Heart left ventricle (tissue), 16 donors: ENCODE measurements at regions not wholly inside any gene's neighbourhood (a gene's known extent, or its start where the extent isn't known, plus 50 kb on each side); places are given as distances from the start of the nearest gene placed in this dataset.

Experiments used
- ATAC-seq, 4 donors: fragments of 200-7000 bp; cut with Tn5 transposase; one replicate each; pipeline ENCODE4 v1.9.1; 2020 to 2022; ENCODE audit warnings: moderate library complexity in 4 of 4, mild to moderate bottlenecking in 3 of 4, moderate number of reproducible peaks in 1 of 4
- DNase-seq, 5 donors: peaks; one replicate each; pipeline ENCODE4 v3.0.0-alpha.2; 2020
- H3K27ac ChIP-seq, 12 donors: fragments of 200-600 bp; sonication (generic) in 4 of 12; one replicate each; pipeline versions ENCODE4 v1.5.0 to v1.8.0; 2016 to 2022; ENCODE audit warnings: mild to moderate bottlenecking in 2 of 12
- H3K27me3 ChIP-seq, 9 donors: fragments of 200-600 bp; sonication (generic) in 2 of 9; one replicate each; pipeline versions ENCODE4 v1.5.1 to v1.8.0; 2016 to 2022; ENCODE audit warnings: mild to moderate bottlenecking in 3 of 9
- H3K36me3 ChIP-seq, 9 donors: fragments of 200-600 bp; sonication (generic) in 2 of 9; one replicate each; pipeline versions ENCODE4 v1.5.0 to v1.8.0; 2018 to 2022; ENCODE audit warnings: mild to moderate bottlenecking in 2 of 9
- H3K4me1 ChIP-seq, 12 donors: fragments of 200-600 bp; sonication (generic) in 4 of 12; one replicate each; pipeline versions ENCODE4 v1.5.0 to v1.8.0; 2016 to 2022; ENCODE audit warnings: mild to moderate bottlenecking in 3 of 12
- H3K4me3 ChIP-seq, 12 donors: fragments of 200-600 bp; sonication (generic) in 4 of 12; one replicate each; pipeline versions ENCODE4 v1.5.0 to v1.8.0; 2017 to 2022; ENCODE audit warnings: mild to moderate bottlenecking in 9 of 12, moderate library complexity in 4 of 12
- H3K9me3 ChIP-seq, 12 donors: fragments of 200-600 bp; sonication (generic) in 4 of 12; one replicate each; pipeline versions ENCODE4 v1.5.0 to v1.8.0; 2016 to 2022; ENCODE audit warnings: mild to moderate bottlenecking in 1 of 12
- CTCF ChIP-seq, 12 donors: fragments of 200-600 bp; sonication (generic) in 4 of 12; IDR thresholded peaks; one replicate each; pipeline versions ENCODE4 v1.5.0 to v1.8.0; 2018 to 2022; ENCODE audit warnings: antibody characterized with exemption in 12 of 12, mild to moderate bottlenecking in 5 of 12
- POLR2A ChIP-seq, 2 donors: fragments of 450-650 bp; IDR thresholded peaks; one replicate each; pipeline ENCODE4 v1.6.1; 2017; ENCODE audit warnings: antibody characterized with exemption in 2 of 2, mild to moderate bottlenecking in 2 of 2, moderate library complexity in 2 of 2
- WGBS, 4 donors: extraction: QIAGEN DNeasy Blood & Tissue Kit in 2 of 4; methylation state at CpG; one replicate each; pipeline versions ENCODE4 v1.1.5 to v1.1.7; 2013 to 2018; 5-methylcytosine and 5-hydroxymethylcytosine counted together
- intact Hi-C, 10 donors: fragments of 100-400 bp; cut with DNase I; formaldehyde crosslinking; loops; one replicate each; pipeline versions ENCODE4 v1.11.1 to v1.14.2; 2022
- donor health status: ischemic (EF 13 %, LVEDD 7.1; RV severe dilation, severe dysfunction).
- donor health status: healthy with polysubstance abuse.
- donor health status: DM: no; HTN: yes; CAD: no.
- donor health status: DM: no; HTN: no; CAD: no.
- donor health status: ischemic (EF 25% LVEDD 6.9; RV normal size, moderate dysfunction).
- donor health status: ischemic (EF 25% LVEDD 5.7; RV mildly dilated, moderate dysfunction).
- donor health status: healthy.
- donor health status: DM: yes; HTN: yes; CAD: no.
- donor health status: ischemic (EF 35%, LVEDD 5.7; RV mildly dilated, moderate dysfunction).
- donor health status: nonischemic (EF 11% LVEDD 7.7; RV severe dilation, severe dysfunction).
- donor health status: DM: yes; HTN: yes; CAD: no.
- donor health status: PGD.
- donor health status: ischemic (EF 29% LVEDD 5.4; RV normal size, mild dysfunction).
- donor health status: nonischemic (EF 23%, LVEDD 6.1; RV moderate dilation, normal function).

GRCh38 chr4:17132226-17132625 lies 233.8 kb upstream of the LDB2 start:
- no peak for TF ChIP-seq POLR2A (IDR thresholded peaks at IDR 0.05)
- no peak for TF ChIP-seq CTCF (IDR thresholded peaks at IDR 0.05)
- no peaks in the 10 kb centered on the region for H3K27me3 ChIP-seq
- H3K27ac ChIP-seq = no peak overlapping the region
- H3K36me3 ChIP-seq = no peaks in the 10 kb centered on the region
- no peak overlapping the region for H3K4me3 ChIP-seq
- ATAC-seq = no peak
- intact Hi-C loops = no loop called here
- WGBS, 4 donors = 92 to 98% (median 94%) methylated on average over 2 of the region's 2 CpGs
- no peak for DNase-seq
- peaks cover 0 to 2% (median 0%) of the 10 kb centered on the region in 12 donors for H3K9me3 ChIP-seq
- H3K4me1 ChIP-seq = peaks cover 0 to 4% (median 0%) of the 10 kb centered on the region in 12 donors

- Histone ChIP-seq H3K4me3 (no peak overlapping the region), H3K9me3 (no peaks in the 10 kb centered on the region), H3K27ac (peak overlapping the region in 1 of 12 donors; percentile 10), H3K27me3 (no peaks in the 10 kb centered on the region), H3K4me1 (peaks cover 0 to 4% (median 0%) of the 10 kb centered on the region in 12 donors), H3K36me3 (no peaks in the 10 kb centered on the region)
- peak in 2 of 4 donors; percentile 42 to 53 for ATAC-seq
- intact Hi-C loops = no loop called here
- no peak for TF ChIP-seq POLR2A (IDR thresholded peaks at IDR 0.05)
- no peak for TF ChIP-seq CTCF (IDR thresholded peaks at IDR 0.05)
- WGBS, 4 donors = 55 to 72% (median 66%) methylated on average over 2 of the region's 2 CpGs
- no peak for DNase-seq
Measured at GRCh38 chr4:17128268-17128667, 229.8 kb upstream of the LDB2 start.

- no peak for DNase-seq
- Histone ChIP-seq H3K4me1 (peaks cover 0 to 4% (median 0%) of the 10 kb centered on the region in 12 donors), H3K27ac (no peak overlapping the region), H3K4me3 (no peak overlapping the region), H3K9me3 (no peaks in the 10 kb centered on the region), H3K27me3 (no peaks in the 10 kb centered on the region), H3K36me3 (no peaks in the 10 kb centered on the region)
- ATAC-seq = no peak
- TF ChIP-seq CTCF (IDR thresholded peaks at IDR 0.05) (no peak), POLR2A (IDR thresholded peaks at IDR 0.05) (no peak)
- WGBS, 4 donors = 93 to 97% (median 96%) methylated on average over 1 of the region's 1 CpG
- intact Hi-C loops = no loop called here
Measured at GRCh38 chr4:17126321-17126966, 228.0 kb upstream of the LDB2 start.

GRCh38 chr4:17124767-17125166 lies 226.3 kb upstream of the LDB2 start:
- 77 to 86% (median 83%) methylated on average over 4 of the region's 4 CpGs for WGBS, 4 donors
- Histone ChIP-seq H3K27me3 (no peaks in the 10 kb centered on the region), H3K36me3 (no peaks in the 10 kb centered on the region), H3K9me3 (peaks cover 0 to 14% (median 3%) of the 10 kb centered on the region in 12 donors), H3K27ac (no peak overlapping the region), H3K4me3 (no peak overlapping the region), H3K4me1 (peaks cover 0 to 4% (median 0%) of the 10 kb centered on the region in 12 donors)
- intact Hi-C loops = no loop called here
- ATAC-seq (no peak), DNase-seq (no peak)
- no peak for TF ChIP-seq POLR2A (IDR thresholded peaks at IDR 0.05)
- peak in 1 of 12 donors; percentile 10 for TF ChIP-seq CTCF (IDR thresholded peaks at IDR 0.05)
